ENCODE measurements at regions not wholly inside any gene's neighbourhood (a gene's known extent, or its start where the extent isn't known, plus 50 kb on each side); places are given as distances from the start of the nearest gene placed in this dataset.
"Not testable (repeated sequence)": the region's sequence is repeated elsewhere in the genome, so short reads cannot be mapped to it uniquely, and the experiment has no call there.

DNA sequence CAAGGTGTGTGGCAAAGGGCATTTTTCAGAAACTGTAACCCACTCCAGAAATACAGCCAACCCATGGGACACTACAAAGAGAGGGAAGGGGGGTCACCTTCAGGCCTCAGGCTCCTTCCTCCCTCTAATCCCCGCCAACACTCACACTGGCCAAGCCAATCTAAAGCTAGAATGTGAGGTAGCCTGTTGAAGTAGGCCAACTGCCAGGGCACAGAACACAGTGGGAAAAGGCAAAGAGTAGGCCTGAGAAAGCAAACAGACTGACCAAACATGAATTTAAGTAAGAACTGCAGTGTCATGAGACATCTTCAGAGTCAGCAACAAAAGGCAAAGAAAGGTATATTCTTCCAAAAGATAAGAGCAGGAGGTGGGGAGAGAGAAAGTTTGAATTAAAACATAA, 289.0 kb downstream of the HNRNPD start:
- H3K79me2 ChIP-seq (ENCODE audit: low read depth): no peaks in the 10 kb centered on the region
- H3K27me3 ChIP-seq: no peaks in the 10 kb centered on the region
- Mint-ChIP-seq H3K27ac (no peak overlapping the region), H3K27me3 (ENCODE audit: insufficient read depth, low read depth) (peaks cover 5% of the 10 kb centered on the region), H3K36me3 (no peaks in the 10 kb centered on the region), H3K9me3 (peaks cover 2% of the 10 kb centered on the region), H3K4me3 (no peak overlapping the region), H3K4me1 (no peaks in the 10 kb centered on the region)
- H3K4me3 ChIP-seq: no peak overlapping the region
- no peak overlapping the region for H3K4me2 ChIP-seq
- H3K9ac ChIP-seq: no peak overlapping the region
- H3K4me1 ChIP-seq: no peaks in the 10 kb centered on the region
- H3K27ac ChIP-seq: no peak overlapping the region
- no peak for DNase-seq (ENCODE audit: low spot score)
- no peaks in the 10 kb centered on the region for H4K20me1 ChIP-seq (ENCODE audit: low read depth)
- H2AFZ ChIP-seq (replicated peaks): no peak overlapping the region
- no peaks in the 10 kb centered on the region for H3K36me3 ChIP-seq
- no peak for TF ChIP-seq EZH2 (IDR thresholded peaks at IDR 0.05)
- no peaks in the 10 kb centered on the region for H3K9me3 ChIP-seq (ENCODE audit: low read depth)
- no peaks in the 10 kb centered on the region for H3F3A ChIP-seq (ENCODE audit: low read depth)

DNA sequence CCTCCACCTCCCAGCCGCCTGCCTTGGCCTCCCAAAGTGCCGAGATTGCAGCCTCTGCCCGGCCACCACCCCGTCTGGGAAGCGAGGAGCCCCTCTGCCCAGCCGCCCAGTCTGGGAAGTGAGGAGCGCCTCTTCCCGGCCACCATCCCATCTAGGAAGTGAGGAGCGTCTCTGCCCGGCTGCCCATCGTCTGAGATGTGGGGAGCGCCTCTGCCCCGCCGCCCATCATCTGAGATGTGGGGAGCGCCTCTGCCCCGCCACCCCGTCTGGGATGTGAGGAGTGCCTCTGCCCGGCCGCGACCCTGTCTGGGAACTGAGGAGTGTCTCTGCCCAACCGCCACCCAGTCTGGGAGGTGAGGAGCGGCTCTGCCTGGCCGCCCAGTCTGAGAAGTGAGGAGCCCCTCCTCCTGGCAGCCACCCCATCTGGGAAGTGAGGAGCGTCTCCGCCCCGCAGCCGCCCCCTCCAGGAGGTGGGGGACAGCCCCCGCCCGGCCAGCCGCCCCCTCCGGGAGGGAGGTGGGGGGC, 296.3 kb downstream of the HNRNPD start:
- not testable (repeated sequence) for H2AFZ ChIP-seq (replicated peaks); DNase-seq (ENCODE audit: low spot score); H3K4me2 ChIP-seq; H3K79me2 ChIP-seq (ENCODE audit: low read depth); H3K27me3 ChIP-seq; H3K36me3 ChIP-seq; H3F3A ChIP-seq (ENCODE audit: low read depth); H3K4me1 Mint-ChIP-seq; H3K9me3 Mint-ChIP-seq; H3K9me3 ChIP-seq (ENCODE audit: low read depth); H3K4me3 Mint-ChIP-seq; H4K20me1 ChIP-seq (ENCODE audit: low read depth); H3K9ac ChIP-seq; H3K4me3 ChIP-seq; H3K36me3 Mint-ChIP-seq; H3K27ac ChIP-seq; H3K27ac Mint-ChIP-seq; H3K4me1 ChIP-seq; H3K27me3 Mint-ChIP-seq (ENCODE audit: insufficient read depth, low read depth)

DNA sequence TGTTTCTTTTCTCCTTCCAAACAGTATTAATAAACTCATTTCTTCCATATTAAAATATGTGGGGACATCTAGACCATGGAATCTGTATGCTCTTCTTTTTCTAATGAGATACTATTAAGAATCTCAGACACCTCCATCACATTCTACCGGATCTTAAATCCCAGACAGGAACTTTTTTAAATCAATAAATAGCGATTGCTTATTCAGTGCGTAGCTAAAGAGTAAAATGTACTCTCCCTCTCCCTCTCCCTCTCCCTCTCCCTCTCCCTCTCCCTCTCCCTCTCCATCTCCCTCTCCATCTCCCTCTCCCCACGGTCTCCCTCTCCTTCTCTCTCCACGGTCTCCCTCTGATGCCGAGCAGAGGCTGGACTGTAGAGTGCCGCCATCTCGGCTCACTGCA, 297.0 kb downstream of the HNRNPD start:
- Histone ChIP-seq H4K20me1 (ENCODE audit: low read depth) (no peaks in the 10 kb centered on the region), H3K9me3 (ENCODE audit: low read depth) (no peaks in the 10 kb centered on the region), H3F3A (ENCODE audit: low read depth) (no peaks in the 10 kb centered on the region), H3K9ac (no peak overlapping the region), H3K27me3 (no peaks in the 10 kb centered on the region), H3K27ac (no peak overlapping the region), H3K4me2 (no peak overlapping the region), H3K79me2 (ENCODE audit: low read depth) (no peaks in the 10 kb centered on the region), H2AFZ (replicated peaks) (no peak overlapping the region), H3K4me3 (no peak overlapping the region), H3K36me3 (no peaks in the 10 kb centered on the region), H3K4me1 (no peaks in the 10 kb centered on the region)
- Mint-ChIP-seq H3K4me1 (no peaks in the 10 kb centered on the region), H3K4me3 (no peak overlapping the region), H3K9me3 (no peaks in the 10 kb centered on the region), H3K27ac (no peak overlapping the region), H3K27me3 (ENCODE audit: insufficient read depth, low read depth) (peaks cover 2% of the 10 kb centered on the region), H3K36me3 (no peaks in the 10 kb centered on the region)
- TF ChIP-seq, protein P1, sequence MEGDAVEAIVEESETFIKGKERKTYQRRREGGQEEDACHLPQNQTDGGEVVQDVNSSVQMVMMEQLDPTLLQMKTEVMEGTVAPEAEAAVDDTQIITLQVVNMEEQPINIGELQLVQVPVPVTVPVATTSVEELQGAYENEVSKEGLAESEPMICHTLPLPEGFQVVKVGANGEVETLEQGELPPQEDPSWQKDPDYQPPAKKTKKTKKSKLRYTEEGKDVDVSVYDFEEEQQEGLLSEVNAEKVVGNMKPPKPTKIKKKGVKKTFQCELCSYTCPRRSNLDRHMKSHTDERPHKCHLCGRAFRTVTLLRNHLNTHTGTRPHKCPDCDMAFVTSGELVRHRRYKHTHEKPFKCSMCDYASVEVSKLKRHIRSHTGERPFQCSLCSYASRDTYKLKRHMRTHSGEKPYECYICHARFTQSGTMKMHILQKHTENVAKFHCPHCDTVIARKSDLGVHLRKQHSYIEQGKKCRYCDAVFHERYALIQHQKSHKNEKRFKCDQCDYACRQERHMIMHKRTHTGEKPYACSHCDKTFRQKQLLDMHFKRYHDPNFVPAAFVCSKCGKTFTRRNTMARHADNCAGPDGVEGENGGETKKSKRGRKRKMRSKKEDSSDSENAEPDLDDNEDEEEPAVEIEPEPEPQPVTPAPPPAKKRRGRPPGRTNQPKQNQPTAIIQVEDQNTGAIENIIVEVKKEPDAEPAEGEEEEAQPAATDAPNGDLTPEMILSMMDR (IDR thresholded peaks at IDR 0.05): no peak
- TF ChIP-seq EZH2phosphoT487 (IDR thresholded peaks at IDR 0.05) (no peak), EZH2 (IDR thresholded peaks at IDR 0.05) (no peak)
- DNase-seq (ENCODE audit: low spot score): no peak

DNA sequence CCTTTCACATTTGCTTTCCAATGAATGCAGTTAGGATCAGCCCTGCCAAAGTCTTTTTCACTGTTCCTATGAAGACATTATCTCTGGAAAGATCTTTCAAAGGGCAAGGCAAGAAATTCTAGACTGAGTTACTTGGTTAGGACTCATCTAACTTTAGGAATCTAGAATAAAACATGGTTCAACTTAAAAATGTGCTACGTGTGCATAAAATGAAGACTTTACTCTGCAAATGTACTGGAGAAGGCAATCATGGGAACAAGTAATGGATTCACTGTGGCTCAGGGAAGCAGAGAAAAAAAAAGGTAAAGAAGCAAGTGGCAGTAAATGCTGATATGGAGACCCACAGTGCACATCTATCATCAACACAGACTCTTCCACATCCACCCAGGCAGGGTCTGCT, 297.4 kb downstream of the HNRNPD start:
- no peaks in the 10 kb centered on the region for H3K36me3 ChIP-seq

More for the DNA sequence above, 297.4 kb downstream of the HNRNPD start:
- H3K36me3 Mint-ChIP-seq: no peaks in the 10 kb centered on the region
- Histone ChIP-seq H3K4me1 (no peaks in the 10 kb centered on the region), H3K79me2 (ENCODE audit: low read depth) (no peaks in the 10 kb centered on the region), H3K9ac (no peak overlapping the region), H2AFZ (replicated peaks) (no peak overlapping the region), H3K27me3 (no peaks in the 10 kb centered on the region), H3K4me3 (no peak overlapping the region), H3K27ac (no peak overlapping the region), H3K4me2 (no peak overlapping the region), H3K9me3 (ENCODE audit: low read depth) (no peaks in the 10 kb centered on the region), H3F3A (ENCODE audit: low read depth) (no peaks in the 10 kb centered on the region), H4K20me1 (ENCODE audit: low read depth) (no peaks in the 10 kb centered on the region)
- H3K4me1 Mint-ChIP-seq: no peaks in the 10 kb centered on the region
- no peak overlapping the region for H3K4me3 Mint-ChIP-seq
- peaks cover 2% of the 10 kb centered on the region for H3K27me3 Mint-ChIP-seq (ENCODE audit: insufficient read depth, low read depth)
- H3K9me3 Mint-ChIP-seq: no peaks in the 10 kb centered on the region
- TF ChIP-seq EZH2 (IDR thresholded peaks at IDR 0.05): no peak
- TF ChIP-seq, protein P1 (IDR thresholded peaks at IDR 0.05): no peak
- TF ChIP-seq EZH2phosphoT487 (IDR thresholded peaks at IDR 0.05): no peak
- no peak overlapping the region for H3K27ac Mint-ChIP-seq
- DNase-seq (ENCODE audit: low spot score): no peak

Measured in neural progenitor cell (in vitro differentiated cells).